ENCODE measurements at regions not wholly inside any gene's neighbourhood (a gene's known extent, or its start where the extent isn't known, plus 50 kb on each side); places are given as distances from the start of the nearest gene placed in this dataset.

DNA sequence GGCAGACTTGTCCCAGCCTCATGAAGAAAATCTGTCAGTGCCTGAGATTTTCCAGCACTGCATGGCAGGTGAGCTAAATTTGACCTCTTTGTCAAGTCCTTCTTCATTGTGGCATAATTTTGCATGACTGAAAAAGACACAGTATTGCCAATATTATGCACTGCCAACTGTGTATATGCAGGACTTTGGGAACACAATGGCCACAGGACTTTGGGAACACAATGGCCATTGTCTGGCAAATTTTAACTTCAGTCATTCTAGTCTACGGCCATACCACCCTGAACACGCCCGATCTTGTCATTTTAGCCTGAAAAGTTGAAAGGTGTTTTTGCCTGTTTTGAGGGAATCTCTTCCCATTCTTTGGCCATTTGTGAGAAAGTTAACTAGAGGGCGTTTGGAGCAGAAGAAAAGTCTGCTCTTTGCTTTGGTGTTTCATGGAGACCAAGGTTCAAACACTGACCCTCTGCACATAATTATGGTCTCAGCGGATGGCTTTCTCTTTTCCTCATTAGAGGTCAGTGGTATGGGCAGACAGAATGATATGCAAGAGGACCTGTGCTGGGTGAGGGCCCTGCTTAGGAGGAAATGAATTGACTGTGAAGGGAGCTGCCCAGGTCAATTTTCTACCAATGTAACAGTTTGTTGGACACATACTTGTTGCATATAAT, 72.4 kb upstream of the NEK7 start:
- TF ChIP-seq CTCF (conservative IDR thresholded peaks at IDR 0.05) (no peak), EZH2 (IDR thresholded peaks at IDR 0.05; ENCODE audit: low read depth) (no peak)

Data from PC-9 (cell line).